MM.1S (cell line): ENCODE measurements at regions not wholly inside any gene's neighbourhood (a gene's known extent, or its start where the extent isn't known, plus 50 kb on each side); places are given as distances from the start of the nearest gene placed in this dataset.

ENCODE experiments used
- DNase-seq: peaks from one replicate; pipeline ENCODE4 v3.0.0-alpha.2; 2015
- H2AFZ ChIP-seq: fragments of 300-600 bp; sonication (generic); 2 replicates; pipeline ENCODE4 v1.6.0; 2016; ENCODE audit warnings: antibody characterized with exemption, low read length
- H3F3A ChIP-seq: fragments of 300-600 bp; sonication (generic); 2 replicates; pipeline ENCODE4 v1.6.1; 2016; ENCODE audit warnings: mild to moderate bottlenecking, antibody characterized with exemption, low read length, moderate library complexity, mixed read lengths; ENCODE audit not compliant: insufficient read depth
- H3K27ac ChIP-seq: fragments of 300-600 bp; sonication (generic); 2 replicates; pipeline ENCODE4 v1.5.1; 2016; ENCODE audit warnings: mild to moderate bottlenecking, low read length
- H3K27me3 ChIP-seq: fragments of 300-600 bp; sonication (generic); replicated peaks from 2 replicates; pipeline ENCODE4 v1.6.0; 2016; ENCODE audit warnings: low read length; ENCODE audit not compliant: insufficient read depth
- H3K36me3 ChIP-seq: fragments of 300-600 bp; sonication (generic); replicated peaks from 2 replicates; pipeline ENCODE4 v1.6.1; 2016; ENCODE audit warnings: mild to moderate bottlenecking, low read length, mixed read lengths; ENCODE audit not compliant: insufficient read depth
- H3K4me1 ChIP-seq: fragments of 300-600 bp; sonication (generic); 2 replicates; pipeline ENCODE4 v1.6.1; 2016; ENCODE audit warnings: low read length, mixed read lengths
- H3K4me2 ChIP-seq: fragments of 300-600 bp; sonication (generic); 2 replicates; pipeline ENCODE4 v1.6.0; 2016; ENCODE audit warnings: low read depth, low read length
- H3K4me3 ChIP-seq: fragments of 300-600 bp; sonication (generic); 2 replicates; pipeline ENCODE4 v1.5.1; 2016; ENCODE audit warnings: low read length, mixed read lengths
- H3K79me2 ChIP-seq: fragments of 300-600 bp; sonication (generic); 2 replicates; pipeline ENCODE4 v1.6.1; 2016; ENCODE audit warnings: mixed run types, low read length, mixed read lengths
- H3K9ac ChIP-seq: fragments of 300-600 bp; sonication (generic); 2 replicates; pipeline ENCODE4 v1.6.1; 2016; ENCODE audit warnings: low read length, mixed read lengths
- H3K9me2 ChIP-seq: fragments of 300-600 bp; sonication (generic); replicated peaks from 2 replicates; pipeline ENCODE4 v1.6.1; 2016; ENCODE audit warnings: mild to moderate bottlenecking, low read length, mixed read lengths; ENCODE audit not compliant: insufficient read depth
- H3K9me3 ChIP-seq: fragments of 300-600 bp; sonication (generic); replicated peaks from 2 replicates; pipeline ENCODE4 v1.6.1; 2016; ENCODE audit warnings: mild to moderate bottlenecking, low read length, mixed read lengths; ENCODE audit not compliant: insufficient read depth
- H4K20me1 ChIP-seq: fragments of 300-600 bp; sonication (generic); 2 replicates; pipeline ENCODE4 v1.6.1; 2016; ENCODE audit warnings: mild to moderate bottlenecking, low read length, moderate library complexity, mixed read lengths; ENCODE audit not compliant: insufficient read depth
- EZH2 ChIP-seq: fragments of 300-600 bp; sonication (generic); optimal IDR thresholded peaks from 2 replicates; pipeline ENCODE3; 2017; ENCODE audit warnings: low read depth, mild to moderate bottlenecking, antibody characterized with exemption, low read length, mixed read lengths
- EZH2phosphoT487 ChIP-seq: fragments of 300-600 bp; sonication (generic); IDR thresholded peaks from 2 replicates; pipeline ENCODE4 v1.6.1; 2018; ENCODE audit warnings: antibody characterized with exemption, low read length
- TF ChIP-seq, protein P1 (sequence below): fragments of 300-600 bp; sonication (generic); IDR thresholded peaks from 2 replicates; pipeline ENCODE4 v1.5.1; 2016; ENCODE audit warnings: antibody characterized with exemption, low read length, mixed read lengths

GRCh38 chr14:62053188-62053587 lies 291.0 kb downstream of the SNAPC1 start:
- Histone ChIP-seq H3K4me1 (no peaks in the 10 kb centered on the region), H3K27me3 (no peaks in the 10 kb centered on the region), H3K36me3 (no peaks in the 10 kb centered on the region), H3K9me2 (no peaks in the 10 kb centered on the region), H3F3A (no peaks in the 10 kb centered on the region), H3K9me3 (no peaks in the 10 kb centered on the region), H3K27ac (no peak overlapping the region), H2AFZ (no peak overlapping the region), H3K79me2 (no peaks in the 10 kb centered on the region), H3K9ac (no peak overlapping the region), H3K4me2 (no peak overlapping the region), H3K4me3 (no peak overlapping the region), H4K20me1 (no peaks in the 10 kb centered on the region)
- TF ChIP-seq EZH2phosphoT487 (no peak), EZH2 (no peak)
- TF ChIP-seq, protein P1, sequence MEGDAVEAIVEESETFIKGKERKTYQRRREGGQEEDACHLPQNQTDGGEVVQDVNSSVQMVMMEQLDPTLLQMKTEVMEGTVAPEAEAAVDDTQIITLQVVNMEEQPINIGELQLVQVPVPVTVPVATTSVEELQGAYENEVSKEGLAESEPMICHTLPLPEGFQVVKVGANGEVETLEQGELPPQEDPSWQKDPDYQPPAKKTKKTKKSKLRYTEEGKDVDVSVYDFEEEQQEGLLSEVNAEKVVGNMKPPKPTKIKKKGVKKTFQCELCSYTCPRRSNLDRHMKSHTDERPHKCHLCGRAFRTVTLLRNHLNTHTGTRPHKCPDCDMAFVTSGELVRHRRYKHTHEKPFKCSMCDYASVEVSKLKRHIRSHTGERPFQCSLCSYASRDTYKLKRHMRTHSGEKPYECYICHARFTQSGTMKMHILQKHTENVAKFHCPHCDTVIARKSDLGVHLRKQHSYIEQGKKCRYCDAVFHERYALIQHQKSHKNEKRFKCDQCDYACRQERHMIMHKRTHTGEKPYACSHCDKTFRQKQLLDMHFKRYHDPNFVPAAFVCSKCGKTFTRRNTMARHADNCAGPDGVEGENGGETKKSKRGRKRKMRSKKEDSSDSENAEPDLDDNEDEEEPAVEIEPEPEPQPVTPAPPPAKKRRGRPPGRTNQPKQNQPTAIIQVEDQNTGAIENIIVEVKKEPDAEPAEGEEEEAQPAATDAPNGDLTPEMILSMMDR, result no peak
- no peak for DNase-seq

- Histone ChIP-seq H2AFZ (no peak overlapping the region), H3K36me3 (no peaks in the 10 kb centered on the region), H3K4me2 (no peak overlapping the region), H3K9me3 (no peaks in the 10 kb centered on the region), H3K79me2 (no peaks in the 10 kb centered on the region), H3K9me2 (no peaks in the 10 kb centered on the region), H3K9ac (no peak overlapping the region), H4K20me1 (no peaks in the 10 kb centered on the region), H3F3A (no peaks in the 10 kb centered on the region), H3K27me3 (no peaks in the 10 kb centered on the region), H3K27ac (no peak overlapping the region), H3K4me1 (no peaks in the 10 kb centered on the region), H3K4me3 (no peak overlapping the region)
- no peak for TF ChIP-seq EZH2phosphoT487
- TF ChIP-seq, protein P1, result no peak
- no peak for TF ChIP-seq EZH2
- no peak for DNase-seq
Observed at GRCh38 chr14:62056789-62057188, 294.6 kb downstream of the SNAPC1 start.

GRCh38 chr14:62062645-62063044 lies 300.4 kb downstream of the SNAPC1 start:
- Histone ChIP-seq H3K9ac (no peak overlapping the region), H3F3A (no peaks in the 10 kb centered on the region), H3K27ac (no peak overlapping the region), H3K4me2 (no peak overlapping the region), H2AFZ (no peak overlapping the region), H3K79me2 (no peaks in the 10 kb centered on the region), H3K4me1 (no peaks in the 10 kb centered on the region), H4K20me1 (no peaks in the 10 kb centered on the region), H3K9me3 (no peaks in the 10 kb centered on the region), H3K27me3 (no peaks in the 10 kb centered on the region), H3K36me3 (no peaks in the 10 kb centered on the region), H3K9me2 (no peaks in the 10 kb centered on the region), H3K4me3 (no peak overlapping the region)
- no peak for DNase-seq
- TF ChIP-seq, protein P1, result no peak
- TF ChIP-seq EZH2, result no peak
- TF ChIP-seq EZH2phosphoT487, result no peak
